ENCODE measurements at regions not wholly inside any gene's neighbourhood (a gene's known extent, or its start where the extent isn't known, plus 50 kb on each side); places are given as distances from the start of the nearest gene placed in this dataset.
"Not testable (repeated sequence)": the region's sequence is repeated elsewhere in the genome, so short reads cannot be mapped to it uniquely, and the experiment has no call there.

DNA sequence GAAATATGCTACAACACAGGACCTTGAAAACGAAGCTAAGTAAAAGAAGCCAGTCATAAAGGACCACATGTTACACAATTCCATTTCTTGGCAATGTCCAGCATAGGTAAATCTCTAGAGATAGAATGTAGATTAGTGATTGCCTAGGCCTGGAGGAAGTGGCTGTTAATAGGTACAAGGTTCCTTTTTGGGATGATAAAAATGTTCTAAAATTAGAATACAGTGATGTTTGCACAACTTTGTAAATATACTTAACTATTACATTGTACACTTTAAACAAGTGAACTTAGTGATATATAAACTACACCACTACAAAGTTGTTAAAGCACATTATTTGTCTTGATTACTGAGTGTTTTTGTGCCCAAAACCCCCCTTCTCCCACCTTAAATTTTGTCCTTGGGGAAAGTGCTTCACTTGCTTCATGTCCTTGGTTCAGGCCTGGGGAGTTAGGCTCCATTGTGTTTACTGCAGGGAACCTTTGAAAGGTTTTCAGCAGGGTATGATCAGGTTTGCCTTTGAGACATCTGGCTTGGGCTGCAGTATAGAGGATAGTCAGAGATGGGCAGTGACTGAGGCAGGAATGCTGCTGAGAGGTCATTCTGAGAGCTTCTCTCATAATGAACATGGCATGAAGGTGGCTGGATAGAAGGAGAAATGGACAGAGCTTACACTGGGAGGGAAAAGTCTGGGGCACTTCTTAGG is 1052.6 kb downstream of the REEP3 start:
- no peak for DNase-seq
- no peaks in the 10 kb centered on the region for H3K9me3 ChIP-seq
- no peak overlapping the region for H3K4me3 ChIP-seq
- H3K27me3 ChIP-seq = no peaks in the 10 kb centered on the region
- no peak for TF ChIP-seq POLR2A (IDR thresholded peaks at IDR 0.05)
- TF ChIP-seq, protein P1, sequence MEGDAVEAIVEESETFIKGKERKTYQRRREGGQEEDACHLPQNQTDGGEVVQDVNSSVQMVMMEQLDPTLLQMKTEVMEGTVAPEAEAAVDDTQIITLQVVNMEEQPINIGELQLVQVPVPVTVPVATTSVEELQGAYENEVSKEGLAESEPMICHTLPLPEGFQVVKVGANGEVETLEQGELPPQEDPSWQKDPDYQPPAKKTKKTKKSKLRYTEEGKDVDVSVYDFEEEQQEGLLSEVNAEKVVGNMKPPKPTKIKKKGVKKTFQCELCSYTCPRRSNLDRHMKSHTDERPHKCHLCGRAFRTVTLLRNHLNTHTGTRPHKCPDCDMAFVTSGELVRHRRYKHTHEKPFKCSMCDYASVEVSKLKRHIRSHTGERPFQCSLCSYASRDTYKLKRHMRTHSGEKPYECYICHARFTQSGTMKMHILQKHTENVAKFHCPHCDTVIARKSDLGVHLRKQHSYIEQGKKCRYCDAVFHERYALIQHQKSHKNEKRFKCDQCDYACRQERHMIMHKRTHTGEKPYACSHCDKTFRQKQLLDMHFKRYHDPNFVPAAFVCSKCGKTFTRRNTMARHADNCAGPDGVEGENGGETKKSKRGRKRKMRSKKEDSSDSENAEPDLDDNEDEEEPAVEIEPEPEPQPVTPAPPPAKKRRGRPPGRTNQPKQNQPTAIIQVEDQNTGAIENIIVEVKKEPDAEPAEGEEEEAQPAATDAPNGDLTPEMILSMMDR (IDR thresholded peaks at IDR 0.05) = no peak
- no peaks in the 10 kb centered on the region for H3K36me3 ChIP-seq
- no peak overlapping the region for H3K27ac ChIP-seq
- H3K4me1 ChIP-seq = no peaks in the 10 kb centered on the region

DNA sequence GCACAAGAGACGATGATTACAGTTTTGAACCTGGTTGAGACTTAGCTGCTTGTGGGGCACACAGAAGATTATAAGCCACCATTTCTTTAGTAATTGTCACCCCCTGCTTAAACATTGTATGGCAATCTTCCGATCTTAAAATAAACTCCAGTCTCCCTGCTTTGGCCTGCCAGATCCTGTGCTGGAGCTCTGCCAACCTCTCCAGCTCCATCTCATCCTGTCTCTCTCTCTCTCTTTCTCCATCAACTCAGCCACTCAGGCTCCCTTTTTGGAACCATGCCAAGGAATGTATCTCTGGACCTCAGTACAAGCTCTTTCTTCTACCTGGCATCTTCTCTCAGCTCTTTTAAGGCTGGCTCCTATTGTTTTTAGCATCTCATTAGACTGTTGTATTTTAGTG is 1053.2 kb downstream of the REEP3 start:
- DNase-seq = no peak
- no peaks in the 10 kb centered on the region for H3K4me1 ChIP-seq
- H3K27me3 ChIP-seq = no peaks in the 10 kb centered on the region
- H3K9me3 ChIP-seq = no peaks in the 10 kb centered on the region
- TF ChIP-seq, protein P1 (IDR thresholded peaks at IDR 0.05) = no peak
- TF ChIP-seq POLR2A (IDR thresholded peaks at IDR 0.05) = no peak
- H3K27ac ChIP-seq = no peak overlapping the region
- H3K36me3 ChIP-seq = no peaks in the 10 kb centered on the region
- no peak overlapping the region for H3K4me3 ChIP-seq

DNA sequence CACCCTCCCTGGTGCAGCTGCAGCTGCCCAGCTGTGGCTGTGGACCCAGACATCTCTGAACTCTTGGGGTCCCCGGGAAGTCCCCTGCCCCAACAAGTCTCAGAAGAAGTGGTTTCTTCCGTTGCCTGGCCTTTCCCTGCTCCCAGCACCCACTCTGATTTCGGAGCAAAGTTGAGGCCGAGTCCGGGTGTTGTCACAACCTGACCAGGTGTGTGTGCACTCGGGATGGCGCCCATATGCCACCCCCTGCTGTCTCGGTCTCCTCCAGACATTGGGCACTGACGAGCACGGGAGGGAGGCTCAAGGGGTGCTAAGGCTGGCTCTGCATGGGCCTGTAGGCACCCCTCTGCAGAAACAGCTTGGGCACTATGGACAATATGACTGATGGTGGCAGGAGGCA is 1055.3 kb downstream of the REEP3 start:
- Histone ChIP-seq H3K27ac (no peak overlapping the region), H3K4me1 (no peaks in the 10 kb centered on the region), H3K4me3 (no peak overlapping the region), H3K27me3 (no peaks in the 10 kb centered on the region), H3K9me3 (no peaks in the 10 kb centered on the region), H3K36me3 (no peaks in the 10 kb centered on the region)
- DNase-seq = no peak
- no peak for TF ChIP-seq POLR2A (IDR thresholded peaks at IDR 0.05)
- TF ChIP-seq, protein P1 (IDR thresholded peaks at IDR 0.05) = no peak

DNA sequence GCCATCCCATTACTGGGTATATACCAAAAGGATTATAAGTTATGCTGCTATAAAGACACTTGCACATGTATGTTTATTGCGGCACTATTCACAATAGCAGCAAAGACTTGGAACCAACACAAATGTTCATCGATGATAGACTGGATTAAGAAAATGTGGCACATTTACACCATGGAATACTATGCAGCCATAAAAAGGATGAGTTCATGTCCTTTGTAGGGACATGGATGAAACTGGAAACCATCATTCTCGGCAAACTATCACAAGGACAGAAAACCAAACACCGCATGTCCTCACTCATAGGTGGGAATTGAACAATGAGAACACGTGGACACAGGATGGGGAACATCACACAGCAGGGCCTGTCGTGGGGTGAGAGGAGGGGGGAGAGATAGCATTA is 1057.6 kb downstream of the REEP3 start:
- not testable (repeated sequence) for H3K9me3 ChIP-seq, H3K4me1 ChIP-seq, DNase-seq, H3K27me3 ChIP-seq, H3K27ac ChIP-seq, H3K4me3 ChIP-seq, H3K36me3 ChIP-seq

- no peak for DNase-seq
- Histone ChIP-seq H3K4me3 (no peak overlapping the region), H3K27me3 (no peaks in the 10 kb centered on the region), H3K9me3 (no peaks in the 10 kb centered on the region), H3K4me1 (no peaks in the 10 kb centered on the region), H3K27ac (no peak overlapping the region), H3K36me3 (no peaks in the 10 kb centered on the region)
- TF ChIP-seq, protein P1 (IDR thresholded peaks at IDR 0.05) = no peak
- no peak for TF ChIP-seq POLR2A (IDR thresholded peaks at IDR 0.05)
Measured at GRCh38 chr10:64586934-64587503, 1065.8 kb downstream of the REEP3 start.

DNA sequence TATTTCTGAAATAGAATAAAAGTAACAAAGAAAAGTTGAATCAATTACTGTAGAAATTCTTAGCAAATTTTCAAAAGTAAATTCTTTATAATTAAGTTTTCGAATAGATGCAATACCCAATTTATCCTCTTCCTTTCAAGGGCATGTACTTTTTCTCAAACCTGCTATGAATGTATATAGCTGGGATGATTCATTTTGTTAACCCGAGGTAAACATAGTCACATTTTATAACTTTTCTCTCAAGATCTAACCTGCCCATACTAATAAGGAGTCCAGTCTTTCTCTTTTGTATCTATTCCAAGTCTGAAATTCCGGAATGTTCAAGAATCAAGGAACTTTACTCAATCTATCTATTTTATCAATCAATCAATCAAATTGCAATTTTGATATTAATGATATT is 1072.9 kb downstream of the REEP3 start:
- no peak for TF ChIP-seq POLR2A (IDR thresholded peaks at IDR 0.05)
- TF ChIP-seq, protein P1 (IDR thresholded peaks at IDR 0.05) = no peak
- Histone ChIP-seq H3K9me3 (no peaks in the 10 kb centered on the region), H3K27me3 (no peaks in the 10 kb centered on the region), H3K36me3 (no peaks in the 10 kb centered on the region), H3K4me3 (no peak overlapping the region), H3K4me1 (no peaks in the 10 kb centered on the region), H3K27ac (no peak overlapping the region)
- DNase-seq = no peak

Data from Peyer's patch (tissue), 4 donors.